HEK293 (cell line): ENCODE measurements at regions not wholly inside any gene's neighbourhood (a gene's known extent, or its start where the extent isn't known, plus 50 kb on each side); places are given as distances from the start of the nearest gene placed in this dataset.

Experiments used
- CTCF ChIA-PET: fragments of 350-600 bp; formaldehyde crosslinking; extraction: SDS; loops from one replicate; lab custom pipeline; 2021; ENCODE audit warnings: antibody characterized with exemption; lab: Yijun Ruan, JAX
- POLR2A ChIA-PET: fragments of 300-600 bp; formaldehyde crosslinking; extraction: SDS; loops from one replicate; lab custom pipeline; 2020; ENCODE audit warnings: antibody characterized with exemption, inconsistent platforms; lab: Yijun Ruan, JAX
- H3K27ac ChIP-seq: fragments of 200-500 bp; sonication (Bioruptor generic); 2 replicates; pipeline ENCODE4 v1.5.1; 2014; ENCODE audit warnings: low read depth, low read length, control low read depth, inconsistent platforms; ENCODE audit errors: extremely low read depth
- H3K36me3 ChIP-seq, 2 experiments: fragments of 200-500 bp in 1 of 2; sonication (Bioruptor generic) in 1 of 2; 1 replicate in 1 of 2; 2 replicates in 1 of 2; pipeline ENCODE4 v1.5.1; 2014 to 2017; ENCODE audit warnings: inconsistent platforms in 2 of 2, low read length in 2 of 2; ENCODE audit not compliant: control insufficient read depth in 2 of 2, insufficient read depth in 1 of 2
- H3K4me1 ChIP-seq: fragments of 200-500 bp; sonication (Bioruptor generic); 2 replicates; pipeline ENCODE4 v1.5.1; 2014; ENCODE audit warnings: mild to moderate bottlenecking, low read length, inconsistent platforms; ENCODE audit not compliant: control insufficient read depth, insufficient read depth
- H3K4me3 ChIP-seq: 2 replicates; pipeline ENCODE4 v1.5.1; 2011; ENCODE audit warnings: low read depth, mild to moderate bottlenecking, control low read depth, low read length, moderate library complexity
- H3K9me3 ChIP-seq: fragments of 200-500 bp; sonication (Bioruptor generic); 2 replicates; pipeline ENCODE4 v1.5.1; 2014; ENCODE audit warnings: low read depth, low read length, inconsistent platforms; ENCODE audit not compliant: control insufficient read depth, insufficient read depth
- AEBP2 ChIP-seq: fragments of 450-650 bp; formaldehyde crosslinking; IDR thresholded peaks from 2 replicates; pipeline ENCODE4 v1.5.1; 2016; ENCODE audit warnings: missing biosample characterization, missing genetic modification characterization, borderline replicate concordance
- CTCF ChIP-seq: fragments of 450-650 bp; formaldehyde crosslinking; IDR thresholded peaks from 2 replicates; pipeline ENCODE4 v1.5.1; 2016; ENCODE audit warnings: missing biosample characterization, missing genetic modification characterization
- ELK4 ChIP-seq: IDR thresholded peaks from 2 replicates; pipeline ENCODE4 v1.6.1; 2011; ENCODE audit warnings: mild to moderate bottlenecking, low read depth, low read length, borderline replicate concordance
- HOXC10 ChIP-seq: sonication (generic); formaldehyde crosslinking; IDR thresholded peaks from 2 replicates; pipeline ENCODE4 v1.8.1; 2023; ENCODE audit warnings: mild to moderate bottlenecking, missing genetic modification reagents
- KLF16 ChIP-seq: fragments of 450-650 bp; formaldehyde crosslinking; IDR thresholded peaks from 2 replicates; pipeline ENCODE4 v1.5.1; 2017; ENCODE audit warnings: missing biosample characterization, missing genetic modification characterization
- KLF8 ChIP-seq: fragments of 450-650 bp; formaldehyde crosslinking; IDR thresholded peaks from 2 replicates; pipeline ENCODE4 v1.5.1; 2016; ENCODE audit warnings: missing biosample characterization, missing genetic modification characterization
- PRDM10 ChIP-seq: fragments of 450-650 bp; formaldehyde crosslinking; IDR thresholded peaks from 2 replicates; pipeline ENCODE4 v1.5.1; 2016; ENCODE audit warnings: missing biosample characterization, missing genetic modification characterization
- ZBTB20 ChIP-seq: fragments of 450-650 bp; formaldehyde crosslinking; IDR thresholded peaks from 2 replicates; pipeline ENCODE4 v1.5.1; 2016; ENCODE audit warnings: missing biosample characterization, missing genetic modification characterization
- ZBTB26 ChIP-seq: fragments of 450-650 bp; formaldehyde crosslinking; optimal IDR thresholded peaks from 2 replicates; pipeline ENCODE3; 2016; ENCODE audit warnings: missing biosample characterization, mild to moderate bottlenecking, missing genetic modification characterization
- ZFP69B ChIP-seq: fragments of 450-650 bp; formaldehyde crosslinking; IDR thresholded peaks from 2 replicates; pipeline ENCODE4 v1.5.1; 2016; ENCODE audit warnings: missing biosample characterization, missing genetic modification characterization
- ZIC2 ChIP-seq: fragments of 450-650 bp; formaldehyde crosslinking; IDR thresholded peaks from 2 replicates; pipeline ENCODE4 v1.5.1; 2016; ENCODE audit warnings: missing biosample characterization, missing genetic modification characterization
- ZNF138 ChIP-seq: fragments of 450-650 bp; formaldehyde crosslinking; IDR thresholded peaks from 2 replicates; pipeline ENCODE4 v1.5.1; 2016; ENCODE audit warnings: missing biosample characterization, missing genetic modification characterization, borderline replicate concordance
- ZNF214 ChIP-seq: fragments of 450-650 bp; formaldehyde crosslinking; IDR thresholded peaks from 2 replicates; pipeline ENCODE4 v1.5.1; 2017; ENCODE audit warnings: missing biosample characterization, mild to moderate bottlenecking, missing genetic modification characterization, borderline replicate concordance
- ZNF335 ChIP-seq: fragments of 450-650 bp; formaldehyde crosslinking; conservative IDR thresholded peaks from 2 replicates; pipeline ENCODE4 v1.5.1; 2016; ENCODE audit warnings: missing biosample characterization, missing genetic modification characterization
- ZNF366 ChIP-seq: fragments of 450-650 bp; formaldehyde crosslinking; conservative IDR thresholded peaks from 2 replicates; pipeline ENCODE4 v1.5.1; 2016; ENCODE audit warnings: missing biosample characterization, missing genetic modification characterization
- ZNF404 ChIP-seq: fragments of 450-650 bp; formaldehyde crosslinking; IDR thresholded peaks from 2 replicates; pipeline ENCODE4 v1.5.1; 2017; ENCODE audit warnings: missing biosample characterization, missing genetic modification characterization
- ZNF423 ChIP-seq: fragments of 450-650 bp; formaldehyde crosslinking; IDR thresholded peaks from 2 replicates; pipeline ENCODE4 v1.5.1; 2016; ENCODE audit warnings: missing biosample characterization, missing genetic modification characterization
- ZNF664 ChIP-seq: fragments of 450-650 bp; formaldehyde crosslinking; IDR thresholded peaks from 2 replicates; pipeline ENCODE4 v1.5.1; 2016; ENCODE audit warnings: missing biosample characterization, missing genetic modification characterization
- ZNF785 ChIP-seq: fragments of 450-650 bp; formaldehyde crosslinking; IDR thresholded peaks from 2 replicates; pipeline ENCODE4 v1.5.1; 2016; ENCODE audit warnings: missing biosample characterization, missing genetic modification characterization
- ZSCAN18 ChIP-seq: fragments of 450-650 bp; formaldehyde crosslinking; IDR thresholded peaks from 2 replicates; pipeline ENCODE4 v1.5.1; 2016; ENCODE audit warnings: missing biosample characterization, missing genetic modification characterization
- ZSCAN4 ChIP-seq: fragments of 450-650 bp; formaldehyde crosslinking; IDR thresholded peaks from 2 replicates; pipeline ENCODE4 v1.5.1; 2017; ENCODE audit warnings: missing biosample characterization, missing genetic modification characterization
- ZSCAN5A ChIP-seq: fragments of 450-650 bp; formaldehyde crosslinking; IDR thresholded peaks from 2 replicates; pipeline ENCODE4 v1.5.1; 2016; ENCODE audit warnings: missing biosample characterization, missing genetic modification characterization

GRCh38 chr1:29832471-29832870 is 596.1 kb downstream of the PTPRU start:
- Histone ChIP-seq H3K4me1 (no peaks in the 10 kb centered on the region), H3K9me3 (no peaks in the 10 kb centered on the region), H3K27ac (no peak overlapping the region), H3K36me3 (no peaks in the 10 kb centered on the region), H3K4me3 (no peak overlapping the region)
- POLR2A ChIA-PET = no interaction called here
- CTCF ChIA-PET = no interaction called here
- TF ChIP-seq ZNF404 (tag by site-specific recombination) (no peak), ZNF423 (tag by site-specific recombination) (no peak), ZSCAN4 (tag by site-specific recombination) (no peak), ZNF214 (tag by site-specific recombination) (no peak), ZNF785 (no peak), ZIC2 (tag by site-specific recombination) (no peak), ZSCAN5A (tag by site-specific recombination) (no peak), PRDM10 (tag by site-specific recombination) (no peak), ZBTB20 (tag by site-specific recombination) (no peak), ZNF366 (tag by site-specific recombination) (no peak), KLF16 (tag by site-specific recombination) (no peak), ZNF138 (tag by site-specific recombination) (no peak), ZNF664 (tag by site-specific recombination) (no peak)

- Histone ChIP-seq H3K36me3 (no peaks in the 10 kb centered on the region), H3K9me3 (no peaks in the 10 kb centered on the region), H3K4me1 (no peaks in the 10 kb centered on the region), H3K4me3 (no peak overlapping the region), H3K27ac (no peak overlapping the region)
- ChIA-PET POLR2A (no interaction called here), CTCF (no interaction called here)
- no peak for TF ChIP-seq ZBTB26
- TF ChIP-seq ZSCAN18 (tag by site-specific recombination) = no peak
- TF ChIP-seq ELK4 = no peak
- TF ChIP-seq KLF8 = no peak
- TF ChIP-seq ZNF335 (tag by site-specific recombination) = no peak
- TF ChIP-seq AEBP2 = no peak
- TF ChIP-seq ZFP69B (tag by site-specific recombination) = no peak
- TF ChIP-seq CTCF = no peak
- TF ChIP-seq HOXC10 (CRISPR knock-in tag) = no peak
These were observed 595.3 kb downstream of the PTPRU start for GRCh38 chr1:29831500-29832117.
